NCI-H1092 treated with DMSO at 0.1 percent for 48 hours (cell line): ENCODE measurements at regions not wholly inside any gene's neighbourhood (a gene's known extent, or its start where the extent isn't known, plus 50 kb on each side); places are given as distances from the start of the nearest gene placed in this dataset.

Experiments used
- DNase-seq: peaks from one replicate; lab custom pipeline; 2025; lab: John Stamatoyannopoulos, UW

DNA sequence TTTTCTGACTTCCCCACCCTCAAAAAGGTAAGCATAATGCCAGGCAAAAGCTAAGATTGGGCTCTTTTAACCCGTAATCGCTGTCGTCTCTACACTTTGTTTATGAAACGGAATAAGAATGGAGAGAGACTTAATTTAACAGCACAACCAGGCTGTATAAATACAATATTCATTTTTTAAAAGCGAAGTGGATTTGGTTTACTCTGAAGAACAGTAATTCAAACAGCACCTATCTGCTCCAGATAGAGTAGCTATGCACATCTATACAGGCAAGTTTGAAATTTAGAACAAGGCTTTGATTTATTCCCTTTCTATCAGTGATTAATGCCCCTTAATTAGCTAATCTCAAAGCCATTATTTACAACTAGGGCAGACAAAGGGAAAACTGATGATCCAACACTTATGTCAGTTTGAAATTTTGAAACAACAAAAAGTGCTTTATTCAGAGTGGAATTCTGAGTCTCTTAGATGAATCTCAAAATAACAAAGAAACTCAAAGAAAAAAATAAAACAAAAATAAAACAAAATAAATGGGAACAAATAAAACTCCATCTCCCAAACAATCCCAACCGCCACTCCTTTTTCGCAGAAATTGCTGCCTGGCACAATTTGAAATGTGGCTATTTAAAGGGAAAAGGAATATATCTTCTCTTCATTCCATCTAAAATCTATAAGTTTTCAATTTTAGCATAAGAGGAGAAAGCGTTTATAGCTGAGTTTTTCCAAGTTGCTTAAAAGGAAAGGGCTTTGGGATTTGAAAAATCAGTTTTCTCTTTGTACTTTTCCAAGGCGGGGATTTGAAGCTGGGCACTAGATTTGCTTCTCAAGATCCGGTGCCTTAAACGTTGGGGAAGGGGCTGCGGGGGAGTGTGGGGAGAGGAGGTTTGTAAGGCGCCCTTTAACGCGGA, 298.6 kb downstream of the PARP8 start:
- peak; percentile 46 for DNase-seq

DNA sequence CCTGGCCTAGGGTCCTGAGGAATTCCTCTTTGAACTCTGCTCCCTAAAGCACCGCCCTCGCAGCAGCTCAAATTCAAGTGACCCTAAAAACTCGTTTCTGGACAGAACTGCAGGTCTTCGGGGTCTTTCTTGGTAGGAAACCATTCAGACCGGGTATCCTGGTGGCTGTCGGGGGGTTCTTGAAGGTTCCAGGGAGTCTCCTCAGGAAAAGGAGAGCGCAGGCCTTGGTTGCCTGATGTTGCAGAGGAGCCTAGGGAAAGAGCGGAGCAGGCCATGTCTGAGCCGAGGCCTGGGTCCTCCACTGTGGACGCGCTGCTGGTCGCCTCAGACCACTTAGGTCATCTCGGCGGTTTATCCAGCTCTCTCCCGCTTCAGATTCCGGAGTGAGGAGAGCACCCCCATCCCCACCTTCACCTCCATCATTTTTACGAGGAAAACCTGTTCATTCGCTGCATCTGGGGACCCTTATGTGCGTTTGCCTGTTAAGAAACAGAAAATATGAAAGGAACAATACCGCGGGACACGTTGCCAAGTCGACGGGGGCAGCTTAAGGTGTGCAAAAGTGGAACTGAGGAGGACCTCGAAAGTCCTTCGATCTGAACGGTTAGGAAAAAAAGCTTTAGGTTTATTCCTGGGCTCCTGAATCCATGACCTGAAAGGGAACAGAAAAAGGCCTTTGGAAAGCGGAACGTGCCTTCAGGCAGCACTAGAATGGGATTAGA, 299.4 kb downstream of the PARP8 start:
- peak; percentile 70 for DNase-seq

DNA sequence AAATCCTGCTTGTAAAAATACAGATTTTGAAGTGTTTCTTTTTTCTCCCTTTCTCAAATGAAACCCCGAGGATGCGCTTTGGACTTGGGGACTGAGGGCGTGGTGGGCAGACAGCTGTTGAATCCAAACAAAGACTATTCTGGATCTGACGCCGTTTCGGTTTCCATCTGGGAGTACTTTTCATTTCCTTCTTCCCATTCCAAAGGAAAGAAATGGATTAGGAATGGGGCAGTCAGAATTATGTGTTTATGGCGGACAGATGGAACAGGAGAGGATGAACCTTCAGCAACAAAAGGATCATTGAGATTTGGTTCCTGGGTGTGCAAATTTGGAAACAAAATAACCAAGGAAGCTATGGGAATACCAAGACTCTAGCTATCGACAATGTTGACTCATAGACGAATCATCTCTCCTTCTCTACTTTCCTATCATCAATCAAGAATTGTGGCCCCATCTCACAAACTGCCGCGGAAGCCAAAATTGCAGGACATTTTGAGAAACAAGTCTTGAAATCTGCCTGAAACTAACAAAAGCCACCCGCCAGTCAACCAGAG, 300.6 kb downstream of the PARP8 start:
- peak; percentile 72 for DNase-seq

DNA sequence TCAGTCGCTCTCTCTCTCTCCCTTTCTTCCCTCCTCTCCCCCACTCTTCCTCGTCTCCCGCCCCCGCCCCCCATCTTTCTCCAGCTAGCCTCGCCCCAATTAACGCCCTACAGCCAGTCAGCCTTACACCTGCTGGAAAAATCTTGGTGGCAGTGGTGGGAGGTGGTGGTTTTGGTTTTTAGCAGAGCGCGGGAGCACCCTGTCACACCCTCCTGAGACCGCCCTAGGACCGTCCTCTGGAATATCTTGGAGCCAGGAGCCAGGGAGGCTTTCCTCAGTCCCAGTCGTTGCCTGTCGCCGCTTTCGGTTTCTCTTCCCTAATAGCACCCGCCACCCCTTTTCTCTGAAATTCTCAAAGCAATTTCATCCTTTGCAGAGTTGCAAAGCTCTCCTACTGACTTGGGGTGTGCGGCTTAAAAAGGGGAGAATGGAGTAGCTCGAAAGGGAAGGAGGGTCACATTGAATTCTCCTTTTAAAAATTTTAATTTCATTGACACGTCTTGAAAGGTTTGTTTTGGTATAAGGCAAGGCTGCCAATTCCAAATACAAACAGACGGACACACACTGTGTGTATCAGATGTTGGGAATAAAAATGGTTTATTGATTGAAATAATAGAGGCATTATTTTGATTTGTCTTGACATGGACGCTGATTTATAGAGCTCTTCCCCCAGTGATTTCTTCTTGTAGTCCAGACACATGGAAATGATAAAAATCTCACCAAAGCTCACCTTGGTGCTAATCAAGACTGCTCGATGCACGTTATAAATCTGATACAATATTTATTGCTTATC, 301.3 kb downstream of the PARP8 start:
- DNase-seq = peak; percentile 77

DNA sequence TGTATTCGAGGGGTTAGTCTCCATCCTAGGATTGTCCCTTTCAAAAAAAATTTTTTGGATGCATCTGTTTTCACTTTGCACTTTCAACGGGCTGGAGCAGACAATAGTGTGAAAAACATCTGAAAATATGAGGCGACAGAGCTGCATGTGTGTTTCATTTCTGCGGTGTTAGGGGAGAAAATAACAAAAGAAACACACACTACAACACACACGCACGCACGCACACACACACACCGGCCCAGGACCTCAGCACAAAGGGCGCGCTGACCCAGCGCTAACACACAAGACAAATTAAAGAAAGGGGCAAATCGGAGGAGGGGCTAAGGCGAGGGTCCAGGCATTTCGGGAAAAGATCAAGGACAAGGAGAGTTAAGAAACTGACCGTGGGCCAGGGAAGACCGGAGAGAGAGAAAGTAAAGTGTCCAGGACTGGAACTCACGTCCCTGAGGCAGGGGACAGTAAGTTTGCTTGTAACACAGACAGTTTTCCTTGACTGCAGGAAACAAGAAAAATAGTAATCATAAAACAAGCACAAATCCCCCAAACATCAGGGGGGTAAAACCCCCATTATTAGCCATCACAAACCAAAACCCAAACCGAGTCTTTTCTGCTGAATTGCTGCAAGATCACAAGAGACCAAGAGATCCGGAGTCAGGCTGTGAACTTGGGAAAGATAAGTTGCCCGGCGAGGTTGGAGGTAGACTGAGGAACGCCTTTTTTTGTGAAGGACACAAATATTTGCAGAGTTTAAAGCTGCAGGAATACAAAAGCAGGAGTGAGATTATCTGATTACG, 302.1 kb downstream of the PARP8 start:
- DNase-seq = peak; percentile 63

DNA sequence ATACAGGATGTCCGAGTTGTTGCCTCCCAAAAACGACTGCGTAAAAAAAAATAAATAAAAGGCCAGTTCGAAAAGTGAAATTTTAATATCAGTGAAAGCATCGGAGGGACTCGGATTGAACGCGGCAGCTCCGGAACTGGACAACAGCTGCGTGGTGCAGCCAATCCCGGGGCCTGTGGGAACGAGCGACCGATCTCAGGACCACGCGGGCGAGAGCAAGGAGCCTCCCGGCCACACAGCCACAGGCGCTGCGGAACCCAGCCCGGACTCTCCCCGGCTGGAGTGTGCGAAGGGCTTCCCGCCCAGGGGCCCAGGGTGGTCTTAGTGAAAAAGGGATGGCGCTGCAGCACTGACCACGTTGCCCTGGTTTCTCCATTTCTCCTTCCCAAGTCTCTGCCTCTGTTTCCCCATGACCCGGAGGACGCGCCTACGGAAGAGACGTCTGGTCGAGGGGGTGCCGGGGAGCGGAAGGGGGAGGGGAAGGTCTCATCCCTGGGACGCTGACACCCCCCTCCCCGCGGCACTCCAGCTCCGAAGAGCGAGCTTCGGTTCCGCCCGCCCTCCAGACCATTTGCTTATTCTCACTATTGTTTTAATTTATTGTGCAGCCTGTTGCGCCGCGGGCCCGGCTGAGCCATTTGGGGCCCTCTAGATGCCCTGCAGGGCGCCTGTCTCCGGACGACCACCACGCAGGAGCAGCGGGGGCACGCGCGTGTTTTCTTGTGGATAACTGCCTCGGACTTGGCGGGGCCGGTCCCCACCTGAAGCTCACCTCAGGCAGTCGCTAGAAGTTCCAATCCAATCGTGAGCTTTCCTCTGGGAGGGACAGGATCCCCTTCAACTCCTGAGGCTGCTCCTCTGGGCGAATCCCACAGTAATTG, 303.0 kb downstream of the PARP8 start:
- DNase-seq = peak; percentile 75

DNA sequence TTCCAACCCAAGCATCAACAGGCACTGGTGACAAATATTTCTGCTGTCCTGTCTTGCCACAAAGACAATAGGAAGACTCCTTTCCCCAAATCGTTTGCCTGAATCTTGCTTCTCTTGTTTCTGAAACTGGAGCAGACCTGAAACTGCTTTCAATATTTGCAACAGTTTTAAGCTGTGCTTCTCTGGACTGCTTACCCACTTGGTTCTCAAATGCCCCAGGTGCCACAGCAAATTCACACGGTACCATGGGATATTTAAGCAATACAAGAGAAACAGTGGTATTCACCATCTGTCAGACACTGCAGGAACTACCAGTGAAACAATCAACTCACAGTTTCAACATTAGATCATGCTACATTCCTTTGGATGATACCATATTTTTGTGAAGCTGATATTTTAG, 309.4 kb downstream of the PARP8 start:
- no peak for DNase-seq

DNA sequence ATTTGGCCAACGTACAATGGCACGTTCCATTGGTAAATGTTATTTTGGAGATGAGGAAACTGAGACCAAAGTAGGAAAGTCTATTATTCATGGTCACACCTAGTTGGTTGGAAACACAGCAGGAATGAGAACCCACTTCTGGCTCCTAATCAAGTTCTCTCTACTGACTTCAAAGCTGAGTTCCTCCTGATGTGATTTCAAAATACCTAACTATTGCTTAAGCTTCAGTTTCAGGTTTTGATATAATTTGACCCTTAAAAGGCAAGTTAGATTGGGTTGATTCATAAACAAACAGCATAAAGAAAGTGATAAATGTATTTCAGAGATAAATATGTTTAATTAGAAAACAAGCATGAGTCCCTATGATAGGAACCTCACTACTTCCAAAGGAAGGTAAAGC, 312.5 kb downstream of the PARP8 start:
- DNase-seq = no peak

DNA sequence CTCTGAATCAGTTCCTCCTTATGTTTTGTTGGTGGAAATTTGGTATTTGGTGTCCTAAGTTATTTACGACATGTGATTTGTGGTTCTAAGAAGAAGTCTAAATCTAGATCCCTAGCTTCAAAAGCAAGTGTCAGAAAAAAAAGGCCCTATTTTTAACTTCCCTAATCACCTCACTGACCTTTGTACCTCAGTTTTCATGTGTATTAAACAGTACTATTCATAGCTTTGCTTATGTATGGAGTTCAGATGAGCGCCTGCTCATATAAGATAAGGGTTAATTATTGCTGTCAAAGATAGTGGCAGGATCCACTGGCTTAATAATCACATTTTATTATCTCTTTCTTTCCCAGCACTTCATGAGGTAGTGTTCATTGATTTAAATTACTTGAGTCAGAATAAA, 318.2 kb downstream of the PARP8 start:
- no peak for DNase-seq

DNA sequence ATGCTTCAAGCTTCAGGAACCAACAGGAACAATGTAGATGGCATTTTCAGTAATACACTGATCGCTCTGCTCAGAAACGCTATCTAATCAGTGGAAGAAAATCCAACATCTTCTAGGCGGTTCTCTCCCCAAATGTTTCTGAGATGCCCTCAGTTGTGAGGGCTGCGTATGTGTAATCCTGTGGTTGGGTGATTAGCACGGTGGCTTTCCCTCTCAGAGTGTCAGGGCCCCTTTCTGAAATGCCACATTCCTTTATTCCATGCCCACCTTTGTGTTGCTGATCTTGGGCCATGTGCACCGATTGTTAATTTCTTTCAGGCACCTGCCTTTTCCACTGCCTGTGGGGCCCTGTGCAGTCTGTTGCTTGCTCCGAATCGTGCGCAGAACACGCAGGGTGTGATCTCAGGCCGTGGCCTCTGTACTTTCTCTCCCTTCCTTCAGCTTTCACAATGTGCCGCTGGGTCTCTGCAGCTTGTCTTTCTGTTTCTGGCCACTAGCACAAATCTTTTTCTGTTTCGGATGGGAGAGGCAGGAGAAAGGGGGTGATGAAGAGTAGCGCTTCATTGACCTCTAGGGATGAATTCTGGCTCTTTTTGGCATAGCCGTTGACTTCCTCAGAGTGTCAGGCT, 324.0 kb downstream of the PARP8 start:
- no peak for DNase-seq

DNA sequence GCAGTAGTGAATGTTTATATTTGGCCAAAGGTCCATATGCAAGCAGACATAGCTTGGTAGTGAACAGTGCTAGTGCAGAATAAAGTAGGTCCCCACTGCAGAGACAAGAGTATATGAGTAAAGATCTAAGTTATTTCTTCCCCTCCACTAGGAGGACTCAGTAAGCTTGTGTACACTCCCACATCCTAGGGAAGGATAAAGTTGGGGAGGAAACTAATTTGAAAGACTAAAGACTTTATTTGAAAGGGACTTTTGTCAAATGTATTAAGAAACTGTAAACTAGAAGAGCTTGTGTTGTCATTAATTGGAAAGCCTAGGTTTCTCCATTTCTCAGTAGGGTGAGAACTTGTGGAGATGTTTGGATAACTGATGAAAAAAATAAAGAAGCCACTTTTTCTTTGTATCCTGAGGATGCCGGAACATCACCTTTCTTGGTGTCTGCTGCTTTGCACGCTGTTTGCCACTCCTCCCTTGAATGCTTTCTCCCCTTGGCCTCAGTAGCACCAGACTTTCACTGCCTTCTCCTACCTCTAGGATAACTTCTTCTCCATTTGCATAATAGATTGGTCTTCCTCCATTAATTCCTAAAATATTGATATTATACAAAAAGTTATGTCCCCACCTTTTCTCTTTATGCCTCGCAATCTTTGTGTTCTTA, 329.0 kb downstream of the PARP8 start:
- no peak for DNase-seq

DNA sequence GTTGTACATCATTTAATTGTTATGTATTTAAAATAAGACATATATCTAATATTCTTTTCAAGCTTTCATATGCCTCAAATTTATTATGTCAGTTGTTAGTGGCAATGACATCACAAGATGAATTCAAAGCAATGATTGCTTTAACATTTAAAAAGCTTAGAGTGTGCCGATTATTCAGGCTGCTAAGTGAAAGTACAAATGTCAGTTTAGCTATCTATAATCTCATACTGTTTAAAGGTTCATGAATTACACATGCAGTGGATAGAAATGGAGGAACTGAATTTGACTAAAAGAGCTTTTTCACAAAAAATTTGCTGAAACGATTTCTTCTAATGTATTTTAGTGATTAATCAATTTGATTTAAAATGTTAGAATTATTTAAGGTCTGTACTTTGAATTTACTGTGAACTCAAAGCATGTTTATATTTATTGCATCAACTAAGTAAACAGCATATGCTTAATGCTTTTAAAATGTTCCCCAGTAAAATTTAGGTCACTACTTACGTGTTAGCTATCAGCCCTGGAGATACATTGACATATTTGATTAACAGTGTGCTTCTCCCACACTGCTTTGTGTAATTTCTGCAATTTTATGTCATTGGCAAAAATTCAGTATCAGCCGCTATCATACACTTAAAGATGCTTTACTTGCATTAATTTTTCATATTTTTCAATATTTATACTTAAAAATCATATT, 334.9 kb downstream of the PARP8 start:
- DNase-seq = no peak

DNA sequence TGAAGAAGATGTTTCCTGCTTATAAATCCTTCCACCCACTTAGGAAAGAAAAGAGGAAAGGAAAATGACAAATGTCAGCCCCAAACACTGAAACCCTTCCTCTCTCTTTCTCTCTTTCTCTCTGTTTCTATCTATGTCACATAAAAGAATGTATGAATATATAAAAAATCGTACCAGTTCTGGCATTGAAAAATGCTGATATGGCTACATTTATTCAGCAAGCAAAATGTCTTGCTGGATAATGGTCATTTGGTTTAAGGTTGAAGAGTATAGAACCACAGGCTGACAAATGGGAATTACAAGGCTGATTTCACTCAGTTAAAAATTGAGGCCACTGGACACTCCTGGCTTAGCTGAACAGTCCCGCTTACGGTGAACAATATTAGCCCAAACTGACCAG, 335.9 kb downstream of the PARP8 start:
- no peak for DNase-seq

DNA sequence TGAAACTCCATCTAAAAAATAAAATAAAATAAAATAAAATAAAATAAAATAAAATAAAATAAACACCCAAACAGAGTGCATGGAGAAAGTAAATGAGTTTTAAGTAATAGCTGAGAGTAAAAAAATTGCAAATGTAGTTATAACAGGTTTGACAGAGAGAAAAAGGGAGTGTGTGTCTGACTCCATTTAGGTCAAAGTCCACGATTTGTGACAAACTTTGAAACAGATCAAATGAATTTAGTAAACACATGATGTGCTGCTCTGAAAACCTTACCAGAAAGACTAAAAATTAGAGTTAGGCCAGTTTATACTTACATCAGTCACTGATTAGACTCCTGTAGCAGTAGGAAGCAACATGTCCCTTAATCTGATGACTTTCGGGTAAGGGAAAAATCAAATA, 346.6 kb downstream of the PARP8 start:
- no peak for DNase-seq

DNA sequence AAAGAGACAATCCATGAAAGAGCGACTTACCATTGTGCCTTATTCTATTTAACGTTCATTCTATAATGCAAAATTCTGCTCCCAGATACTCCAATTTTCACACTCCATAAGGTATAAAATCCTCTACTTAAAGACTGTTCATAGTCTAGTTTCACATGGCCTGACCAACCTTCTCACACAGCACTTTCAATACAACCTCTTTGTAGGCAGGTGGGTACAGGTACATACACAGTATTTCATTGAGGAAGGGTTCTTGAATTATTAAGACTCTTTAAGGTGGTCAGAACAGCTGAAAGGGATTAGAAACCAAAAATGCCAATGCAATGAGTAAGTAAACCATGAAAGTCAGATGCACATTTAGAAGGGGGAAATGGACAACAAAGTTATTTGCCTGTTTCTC, 352.0 kb downstream of the PARP8 start:
- DNase-seq = no peak

DNA sequence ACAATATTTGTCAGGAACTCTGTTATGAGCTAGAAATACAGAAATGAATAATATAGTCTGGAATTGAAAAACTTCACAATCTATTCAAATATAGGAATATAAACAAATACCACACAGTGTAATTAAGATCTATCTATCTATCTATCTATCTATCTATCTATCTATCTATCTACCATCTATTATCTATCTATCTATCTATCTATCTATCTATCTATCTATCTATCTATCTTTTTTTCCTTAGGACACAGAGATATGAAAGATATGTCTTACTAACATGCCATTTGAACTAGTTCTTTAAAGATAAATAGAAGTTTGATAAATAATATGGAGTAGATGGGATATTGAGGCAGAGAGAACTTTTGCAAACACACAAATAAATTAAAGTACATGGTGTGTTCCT, 357.8 kb downstream of the PARP8 start:
- DNase-seq = no peak

DNA sequence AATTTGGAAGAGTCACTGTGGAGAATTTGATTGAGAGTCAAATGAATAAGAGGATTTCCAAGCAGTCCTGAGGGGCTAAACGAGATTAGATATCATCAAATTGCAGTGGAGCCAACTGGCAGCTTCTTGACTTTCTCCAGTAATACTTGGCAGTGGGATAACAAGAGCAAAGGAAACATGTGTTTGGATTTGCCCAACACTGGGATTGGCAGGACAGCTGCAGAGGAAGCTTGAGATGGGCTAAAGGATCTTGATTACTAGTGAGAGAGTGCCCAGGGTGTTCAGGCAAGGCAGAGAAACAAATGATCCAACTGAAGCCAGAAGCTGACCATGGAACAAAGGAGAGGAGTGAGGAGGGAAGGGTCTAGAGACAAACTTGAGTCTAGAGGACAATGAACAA, 356.0 kb upstream of the ISL1 start:
- DNase-seq = no peak

DNA sequence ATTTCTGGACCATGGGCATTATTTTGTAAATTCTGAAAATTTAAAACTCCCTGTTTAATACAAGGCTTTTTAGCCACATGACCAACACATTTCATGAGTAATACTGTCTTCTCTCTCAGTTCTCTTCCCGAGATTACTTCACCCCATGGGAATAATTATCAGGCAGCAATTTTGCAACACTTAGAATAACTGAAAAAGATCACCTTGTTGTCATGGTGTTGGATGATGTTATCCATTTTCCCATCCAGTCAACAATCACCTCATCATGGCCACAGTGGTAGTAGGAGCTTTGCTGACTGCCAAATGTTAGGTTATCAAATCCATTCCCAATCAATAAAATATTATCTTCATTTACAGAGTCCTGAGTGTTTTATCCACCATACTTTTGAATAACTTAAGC, 354.9 kb upstream of the ISL1 start:
- DNase-seq = no peak

DNA sequence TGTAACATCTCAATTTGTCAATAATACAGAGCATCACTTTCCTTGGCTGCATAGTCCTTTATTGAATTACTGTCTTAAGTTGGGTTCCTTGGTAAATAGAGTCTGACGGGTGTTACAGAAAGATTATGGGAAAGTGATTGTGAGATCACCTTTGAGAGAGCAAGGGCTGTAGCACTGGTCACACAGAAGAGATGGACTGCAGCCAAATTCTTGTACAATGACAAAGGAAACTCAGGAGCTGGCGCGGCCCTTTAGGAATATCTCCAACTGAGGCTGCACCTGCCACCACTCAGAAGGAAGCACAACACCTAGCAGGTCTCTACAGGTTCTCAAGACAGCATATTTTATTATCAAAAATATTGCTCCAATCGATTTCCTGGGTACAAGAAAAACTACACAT, 350.0 kb upstream of the ISL1 start:
- DNase-seq = peak; percentile 33
